DMS 273 treated with DMSO at 0.1 percent for 48 hours (cell line): ENCODE measurements at regions not wholly inside any gene's neighbourhood (a gene's known extent, or its start where the extent isn't known, plus 50 kb on each side); places are given as distances from the start of the nearest gene placed in this dataset.
"Not testable (repeated sequence)": the region's sequence is repeated elsewhere in the genome, so short reads cannot be mapped to it uniquely, and the experiment has no call there.

ENCODE experiments used
- DNase-seq: peaks from one replicate; lab custom pipeline; 2025; lab: John Stamatoyannopoulos, UW

DNA sequence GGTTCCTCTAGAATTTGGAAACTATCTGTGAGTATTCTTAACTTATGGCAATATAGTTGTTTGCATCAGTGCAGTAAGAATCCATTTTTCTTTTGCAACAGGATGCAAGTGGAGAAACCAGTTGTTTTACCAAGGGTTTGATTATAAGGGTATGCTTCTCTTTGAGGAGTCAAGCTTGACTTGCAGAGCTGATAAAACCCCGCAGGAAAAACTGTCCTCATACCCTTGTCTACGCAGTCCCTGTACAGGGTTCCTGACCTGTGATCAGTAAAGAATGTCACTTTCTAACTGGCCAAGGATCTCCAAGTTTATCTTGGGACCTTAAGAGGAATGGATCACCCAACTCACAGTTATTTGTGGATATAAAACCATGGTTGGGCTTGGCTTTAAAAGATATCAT lies 161.1 kb upstream of the OLIG3 start:
- DNase-seq = no peak

DNA sequence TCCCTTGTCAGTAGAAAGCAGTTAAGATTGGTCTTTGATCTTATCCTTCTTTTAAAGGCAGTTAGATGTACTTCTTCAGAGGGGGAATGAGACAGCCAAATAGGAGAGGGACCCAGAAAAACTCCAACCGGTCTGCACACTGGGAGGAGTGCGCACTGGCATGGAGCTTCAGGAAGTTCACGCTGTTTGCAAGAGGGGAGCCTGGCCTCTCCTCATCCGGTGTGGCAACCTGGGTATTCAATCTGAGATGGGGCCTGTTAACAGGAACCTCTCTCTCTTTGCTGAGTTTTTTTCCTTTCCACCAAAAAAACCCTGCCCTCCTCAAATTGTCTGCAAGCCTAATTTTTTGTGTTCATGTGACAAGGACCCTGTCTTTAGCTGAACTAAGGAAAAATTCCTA lies 162.5 kb upstream of the OLIG3 start:
- no peak for DNase-seq

DNA sequence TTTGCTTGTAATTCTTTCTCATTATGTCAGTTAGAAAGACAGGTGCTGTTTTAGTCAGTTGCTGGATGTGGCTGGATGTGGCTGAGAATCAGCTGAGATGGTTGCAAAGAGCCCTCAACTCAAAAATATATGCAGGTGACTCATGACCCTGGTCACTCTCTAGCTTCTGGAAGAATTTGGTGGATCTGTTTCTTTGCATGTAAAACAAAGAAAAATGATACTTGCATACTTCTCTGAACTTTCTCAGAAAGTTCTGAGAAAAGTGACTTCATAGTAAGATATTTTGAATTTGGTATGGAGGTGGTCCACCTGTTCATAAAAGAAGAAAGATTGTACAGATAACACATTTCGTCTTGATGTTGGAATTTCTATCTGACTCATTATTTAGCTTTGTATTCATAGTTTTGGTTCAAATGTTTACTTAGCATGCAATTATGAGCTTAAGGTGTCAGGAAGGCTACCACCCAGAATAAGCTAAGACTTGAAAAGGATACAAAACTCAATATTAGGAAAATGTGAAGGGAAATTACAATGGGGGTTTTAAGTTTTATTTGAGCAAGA lies 163.2 kb upstream of the OLIG3 start:
- no peak for DNase-seq

DNA sequence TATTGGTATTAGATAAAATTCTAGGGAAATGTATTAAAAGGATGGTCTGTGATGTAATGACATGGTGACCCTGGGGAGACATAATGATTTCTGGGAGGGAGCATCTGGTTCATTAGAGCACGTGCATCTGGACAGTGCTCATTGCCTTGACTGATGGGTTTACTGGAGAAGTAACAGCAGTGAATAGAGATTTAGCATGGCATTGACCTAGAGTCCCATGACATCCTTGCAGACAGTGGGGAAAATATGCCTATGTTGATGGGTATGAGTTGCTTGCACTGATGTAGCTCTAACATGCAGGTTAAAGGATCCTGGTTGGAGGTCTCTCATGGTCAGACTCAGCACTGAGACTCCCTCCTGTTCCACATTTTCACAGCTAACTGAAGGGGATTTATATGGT lies 164.1 kb upstream of the OLIG3 start:
- DNase-seq = no peak

DNA sequence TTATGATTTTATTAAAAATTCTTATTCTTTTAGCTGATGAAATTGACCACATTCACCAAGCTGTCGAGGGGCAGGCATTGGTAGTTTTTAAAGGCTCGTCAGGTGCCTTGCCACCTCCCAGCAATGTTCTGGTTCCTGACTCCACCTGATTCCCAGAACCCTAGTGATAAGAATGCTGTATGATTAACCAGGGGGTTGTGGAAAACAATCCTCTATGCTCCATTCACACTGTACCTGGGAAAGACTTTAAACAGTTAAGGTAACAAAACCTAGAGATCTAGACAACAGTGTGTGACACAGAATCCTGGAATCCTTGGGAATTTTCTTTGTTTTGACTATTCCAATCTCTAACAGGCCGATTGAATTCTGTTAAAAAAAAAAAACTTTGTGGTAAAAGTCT lies 165.7 kb upstream of the OLIG3 start:
- DNase-seq = no peak

DNA sequence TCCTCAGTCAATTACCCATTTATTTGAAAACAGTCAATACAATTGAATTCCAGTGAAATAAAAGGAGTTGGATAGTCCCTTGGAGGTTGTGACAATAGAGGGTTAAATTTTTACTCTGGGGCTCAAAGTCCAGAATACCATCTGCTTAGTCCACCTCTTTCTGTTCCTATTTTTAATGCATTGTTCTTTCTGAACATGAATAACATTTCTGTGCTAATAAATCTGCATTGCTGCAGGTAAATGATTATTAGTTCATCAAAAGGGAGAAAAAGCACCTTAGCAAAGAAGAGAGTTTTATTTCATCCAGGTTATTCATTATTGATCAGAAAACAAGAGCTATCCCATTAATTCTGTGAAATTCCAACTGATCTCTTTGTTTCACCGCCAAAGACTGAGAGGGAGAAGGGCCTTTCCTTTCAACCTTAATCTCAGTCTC lies 166.1 kb upstream of the OLIG3 start:
- no peak for DNase-seq

DNA sequence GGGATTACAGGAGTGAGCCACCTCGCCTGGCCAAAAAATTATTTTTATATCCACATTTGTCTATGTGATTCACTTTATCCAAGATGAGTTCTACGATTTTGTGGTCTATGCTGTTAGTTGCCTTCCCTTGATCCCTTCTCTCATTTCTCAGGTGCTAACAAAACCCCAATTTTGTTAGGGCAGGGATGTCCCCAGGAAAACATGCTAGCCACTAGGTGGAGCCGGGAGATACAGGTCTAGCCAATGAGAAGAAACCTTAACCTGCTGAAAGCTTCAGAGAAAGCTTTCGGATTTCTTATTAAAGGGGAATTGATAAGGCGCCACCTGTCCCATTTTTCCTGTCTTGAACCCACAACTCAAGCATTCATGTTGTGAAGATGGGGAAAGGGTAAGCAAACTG lies 167.4 kb upstream of the OLIG3 start:
- DNase-seq = no peak

DNA sequence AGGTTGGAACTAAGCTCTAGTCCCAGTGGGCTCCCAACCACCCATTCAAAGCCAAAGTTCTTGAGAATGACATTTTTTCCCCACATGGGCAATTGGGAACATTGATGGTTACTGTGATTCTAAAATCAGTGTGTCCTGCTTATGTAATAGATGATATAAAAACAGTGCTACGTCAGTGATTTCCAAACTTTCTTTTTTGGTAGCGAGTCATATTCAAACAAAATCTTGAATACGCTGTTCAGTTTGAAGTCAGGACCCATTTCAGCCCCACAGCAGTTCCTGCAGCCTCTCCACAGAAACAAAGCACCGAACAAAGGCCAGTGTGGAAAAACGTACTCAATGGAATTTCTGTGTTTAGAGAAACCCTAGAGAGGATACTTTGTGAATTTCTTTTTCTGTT lies 170.0 kb upstream of the OLIG3 start:
- no peak for DNase-seq

DNA sequence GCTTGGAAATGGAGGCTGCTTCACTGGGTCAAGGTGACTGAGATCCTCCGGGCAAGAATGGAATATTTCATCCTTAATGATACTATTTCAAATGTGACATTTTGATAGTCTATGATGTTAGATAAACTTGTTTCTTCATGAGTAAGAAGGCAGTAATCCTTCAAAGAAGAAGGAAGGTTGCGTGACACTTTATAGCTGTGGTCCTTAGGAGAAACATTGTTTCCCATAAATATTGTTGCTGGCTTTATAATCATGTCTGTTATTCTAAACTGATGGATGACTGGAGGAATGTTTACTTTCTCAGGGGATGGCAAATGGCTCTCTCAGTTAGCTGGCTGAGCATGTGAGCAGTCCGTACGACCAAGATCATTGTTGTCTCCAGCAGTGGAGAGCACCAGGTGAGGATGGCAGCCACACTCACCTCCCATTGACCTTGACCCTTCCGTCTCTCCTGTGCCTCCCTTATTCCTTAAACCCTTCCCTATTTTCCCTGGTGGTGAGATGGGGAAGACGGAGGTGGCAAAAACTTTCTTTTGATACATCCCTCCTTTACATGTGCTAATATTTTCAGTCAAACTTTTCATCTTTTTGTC lies 171.2 kb upstream of the OLIG3 start:
- no peak for DNase-seq

DNA sequence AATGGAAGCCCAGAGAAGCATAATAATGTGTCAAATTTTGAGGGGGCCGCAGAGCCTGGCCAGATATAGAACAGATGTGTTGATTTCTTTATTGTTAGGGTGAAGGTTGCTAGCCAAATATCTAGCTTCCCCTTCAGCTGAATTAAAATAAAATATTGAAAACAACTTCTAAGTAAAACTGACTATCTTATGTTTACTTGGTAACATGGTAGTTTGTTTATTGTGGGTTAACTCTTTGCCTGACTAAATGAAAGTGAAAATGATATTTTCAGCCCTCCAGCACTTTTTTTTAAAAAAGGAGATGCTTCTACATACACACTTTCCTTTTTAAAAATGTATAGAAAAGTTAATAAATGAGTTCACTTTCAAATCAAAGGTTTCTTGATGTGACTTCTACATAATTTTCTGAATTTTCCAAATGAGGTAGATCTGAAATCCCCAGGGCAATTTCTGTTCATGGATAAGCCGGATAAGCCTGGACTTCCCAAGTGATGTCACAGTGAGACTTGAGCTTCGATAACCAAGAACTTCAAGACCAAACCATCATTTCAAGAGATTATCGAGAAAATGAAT lies 172.1 kb upstream of the OLIG3 start:
- no peak for DNase-seq

DNA sequence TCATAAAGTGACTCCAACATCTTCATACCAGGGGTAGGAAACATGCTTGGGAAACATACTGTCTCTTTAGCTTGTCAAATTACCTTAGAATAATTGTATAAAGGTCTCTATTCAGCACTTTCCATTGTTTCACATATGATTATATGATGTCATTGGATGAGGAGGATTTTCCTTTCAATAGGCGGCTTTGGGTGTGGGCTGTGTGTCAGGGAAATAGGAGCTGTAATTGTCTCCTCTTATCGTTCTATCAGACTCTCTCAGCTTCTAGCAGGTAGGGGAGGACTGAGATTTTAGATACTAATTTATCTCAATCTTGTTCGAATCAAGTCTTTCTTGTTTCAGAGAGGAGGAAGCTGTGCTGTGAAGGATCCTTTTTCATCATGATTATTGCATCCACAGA lies 179.4 kb upstream of the OLIG3 start:
- no peak for DNase-seq

DNA sequence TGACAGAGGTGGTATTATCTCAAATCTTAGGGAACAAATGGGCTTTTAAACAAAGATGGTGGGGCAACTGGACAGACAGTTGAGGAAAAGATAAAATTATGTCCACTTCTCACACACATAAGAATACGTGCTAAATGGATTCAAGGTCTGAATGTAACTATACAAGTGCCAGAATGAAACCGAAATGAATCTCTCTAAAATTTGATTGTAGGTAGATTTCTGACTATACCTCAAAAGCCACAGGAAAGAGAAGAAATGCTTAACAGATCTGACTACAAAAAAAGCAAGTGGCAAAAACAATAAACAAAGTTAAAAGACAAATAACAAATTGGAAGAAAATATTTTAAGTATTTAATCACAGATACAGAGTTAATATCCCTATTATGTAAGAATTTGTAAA lies 182.7 kb upstream of the OLIG3 start:
- DNase-seq = no peak

DNA sequence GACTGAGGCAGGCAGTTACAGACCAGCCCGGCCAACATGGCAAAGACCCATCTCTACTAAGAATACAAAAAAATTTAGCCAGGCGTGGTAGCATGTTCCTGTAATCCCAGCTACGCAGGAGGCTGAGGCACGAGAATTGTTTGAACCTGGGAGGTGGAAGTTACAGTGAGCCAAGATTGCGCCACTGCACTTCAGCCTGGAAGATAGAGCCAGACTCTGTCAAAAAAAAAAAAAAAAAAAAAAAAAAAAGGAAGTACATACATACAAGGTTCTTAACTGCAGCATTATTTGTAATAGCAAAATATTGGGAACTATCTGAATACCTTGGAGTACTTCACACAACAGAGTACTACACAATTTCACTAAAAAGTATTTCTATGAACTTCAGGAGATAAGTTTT lies 183.5 kb upstream of the OLIG3 start:
- DNase-seq = no peak

DNA sequence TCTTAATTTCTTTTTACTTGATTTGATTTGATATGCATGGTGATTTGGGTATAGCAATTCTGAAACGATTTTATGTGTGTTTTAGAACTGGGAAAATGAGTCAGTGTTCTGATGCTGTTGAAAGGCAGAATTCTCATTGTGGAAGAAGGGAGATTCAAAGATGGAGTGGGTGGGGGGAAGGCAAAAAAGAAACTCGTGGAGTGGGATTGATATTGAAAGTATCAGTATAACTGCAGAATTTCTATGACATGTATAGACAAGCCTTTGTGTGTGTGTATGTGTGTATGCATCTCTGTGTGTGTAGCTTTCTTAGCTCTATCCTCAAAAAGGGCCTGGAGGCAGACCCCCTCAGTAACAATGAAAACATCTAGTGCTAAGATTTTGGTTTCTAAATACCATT lies 184.3 kb upstream of the OLIG3 start:
- no peak for DNase-seq

DNA sequence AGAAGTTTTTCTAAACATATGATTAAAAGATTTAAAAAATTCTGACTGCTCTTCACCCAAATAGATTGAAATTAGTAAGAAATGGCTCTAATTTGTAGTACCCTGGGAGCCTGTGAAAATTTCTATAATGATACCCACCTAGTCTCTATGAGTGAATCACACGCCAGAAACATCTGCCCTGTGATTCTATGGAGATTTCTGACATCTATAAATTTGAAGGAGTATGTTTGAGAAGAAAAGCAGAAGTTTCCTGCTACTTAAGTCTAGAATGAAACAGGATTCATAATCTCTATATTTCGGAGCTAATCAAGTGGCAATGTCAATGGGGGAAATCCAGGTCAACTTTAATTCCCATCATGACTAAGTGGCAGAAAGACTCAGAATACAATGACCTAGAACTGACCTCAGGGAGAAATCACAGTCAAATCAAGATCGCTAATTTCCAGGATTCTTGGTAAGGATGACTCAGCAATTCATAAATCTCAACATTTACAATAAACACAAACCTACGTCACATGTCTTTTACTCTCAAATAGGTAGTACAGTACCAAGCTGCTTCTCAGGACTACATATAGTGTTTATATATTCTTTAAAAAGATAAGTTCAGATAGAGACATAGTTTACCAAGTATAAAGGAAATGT lies 186.2 kb upstream of the TNFAIP3 start:
- DNase-seq = no peak

DNA sequence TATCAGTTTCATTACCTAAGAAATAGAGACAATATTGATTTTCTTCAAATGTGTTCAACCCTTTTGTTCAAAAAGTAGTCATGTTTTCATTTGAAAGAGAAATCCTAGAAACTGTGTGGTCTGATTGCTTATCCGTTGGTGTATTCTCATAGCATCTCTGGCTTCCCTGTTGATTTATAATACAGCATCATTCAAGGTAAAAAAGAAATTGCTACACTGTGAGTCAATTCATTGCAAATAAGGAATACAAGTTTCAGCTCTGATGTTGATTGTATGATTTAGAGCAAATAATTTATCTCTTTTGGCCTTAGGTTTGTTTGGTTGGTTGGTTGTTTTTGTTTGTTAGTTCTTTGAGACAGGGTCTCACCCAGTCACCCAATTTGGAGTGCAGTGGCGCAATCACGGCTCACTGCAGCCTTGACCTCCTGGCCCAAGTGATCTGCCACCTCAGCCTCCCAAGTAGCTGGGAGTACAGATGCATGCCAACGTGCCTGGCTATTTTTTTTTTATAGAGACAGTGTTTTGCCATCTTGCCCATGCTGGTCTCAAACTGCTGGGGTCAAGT lies 185.5 kb upstream of the TNFAIP3 start:
- no peak for DNase-seq

DNA sequence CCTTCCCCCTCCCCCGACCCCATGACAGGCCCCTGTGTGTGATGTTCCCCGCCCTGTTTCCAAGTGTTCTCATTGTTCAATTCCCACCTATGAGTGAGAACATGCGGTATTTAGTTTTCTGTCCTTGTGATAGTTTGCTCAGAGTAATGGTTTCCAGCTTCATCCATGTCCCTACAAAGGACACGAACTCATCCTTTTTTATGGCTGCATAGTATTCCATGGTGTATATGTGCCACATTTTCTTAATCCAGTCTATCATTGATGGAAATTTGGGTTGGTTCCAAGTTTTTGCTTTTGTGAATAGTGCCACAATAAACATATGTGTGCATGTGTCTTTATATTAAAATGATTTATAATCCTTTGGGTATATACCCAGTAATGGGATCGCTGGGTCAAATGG lies 184.4 kb upstream of the TNFAIP3 start:
- not testable (repeated sequence) for DNase-seq

DNA sequence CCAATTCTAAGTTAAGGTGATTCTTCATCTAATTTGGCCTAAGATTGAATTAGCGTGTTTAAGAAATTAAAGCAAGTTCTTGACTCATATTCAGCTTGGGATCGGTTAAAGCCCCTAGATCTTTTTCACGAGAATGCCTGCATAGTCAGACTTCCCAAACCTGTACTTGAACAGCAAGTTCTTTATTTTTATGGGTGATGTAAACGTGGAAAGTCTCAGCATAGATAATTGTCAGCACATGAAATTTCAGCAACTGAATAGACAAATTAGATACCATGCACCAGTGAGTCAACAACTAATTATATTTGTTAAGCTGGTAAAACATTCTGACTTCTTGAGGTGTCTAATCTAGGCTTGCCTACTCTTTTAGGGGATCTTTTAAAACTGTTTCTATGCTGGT lies 183.1 kb upstream of the TNFAIP3 start:
- no peak for DNase-seq

DNA sequence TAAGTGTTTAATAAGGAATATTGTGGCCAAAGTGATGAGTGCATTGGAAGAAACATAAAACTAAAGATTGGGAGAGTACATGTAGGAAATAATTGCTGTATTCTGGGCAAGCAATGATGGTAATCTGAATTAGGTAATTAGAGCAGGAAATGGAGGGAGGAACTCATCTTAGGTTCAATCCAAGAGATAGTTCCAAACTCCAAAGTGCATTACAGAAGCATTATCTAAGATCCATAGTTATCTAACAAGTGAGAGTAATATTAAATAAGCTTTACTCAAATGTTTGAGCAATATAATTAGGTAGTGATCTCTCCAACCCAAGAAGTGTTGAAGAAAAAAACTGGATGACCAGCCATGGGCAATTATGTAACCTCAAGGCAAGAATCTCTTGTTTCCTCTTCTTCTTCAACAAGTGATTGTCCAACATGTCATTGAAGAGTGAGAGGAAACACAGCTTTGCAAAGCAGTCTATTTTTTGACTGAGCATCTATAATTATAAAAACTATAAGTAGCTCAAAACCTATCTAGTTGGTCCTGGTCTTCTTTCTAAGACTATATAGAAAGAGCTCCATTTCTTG lies 181.2 kb upstream of the TNFAIP3 start:
- no peak for DNase-seq

DNA sequence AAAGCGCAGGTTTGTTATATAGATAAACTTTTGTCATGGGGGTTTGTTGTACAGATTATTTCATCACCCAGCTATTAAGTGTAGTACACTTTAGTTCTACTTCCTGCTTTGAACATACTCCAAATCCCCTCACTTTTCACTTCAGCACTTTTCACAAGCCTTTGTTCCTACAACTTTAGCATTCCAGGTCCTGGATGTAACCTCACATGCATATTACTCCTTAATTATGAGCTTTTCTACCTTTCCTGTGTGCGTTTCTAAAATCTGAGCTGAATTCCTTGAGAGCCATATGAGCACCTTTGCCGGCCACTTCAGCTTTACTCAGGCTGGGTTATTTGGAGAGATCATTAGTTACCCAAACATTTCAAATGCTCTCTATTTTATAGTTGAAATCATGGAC lies 179.2 kb upstream of the TNFAIP3 start:
- DNase-seq = no peak

DNA sequence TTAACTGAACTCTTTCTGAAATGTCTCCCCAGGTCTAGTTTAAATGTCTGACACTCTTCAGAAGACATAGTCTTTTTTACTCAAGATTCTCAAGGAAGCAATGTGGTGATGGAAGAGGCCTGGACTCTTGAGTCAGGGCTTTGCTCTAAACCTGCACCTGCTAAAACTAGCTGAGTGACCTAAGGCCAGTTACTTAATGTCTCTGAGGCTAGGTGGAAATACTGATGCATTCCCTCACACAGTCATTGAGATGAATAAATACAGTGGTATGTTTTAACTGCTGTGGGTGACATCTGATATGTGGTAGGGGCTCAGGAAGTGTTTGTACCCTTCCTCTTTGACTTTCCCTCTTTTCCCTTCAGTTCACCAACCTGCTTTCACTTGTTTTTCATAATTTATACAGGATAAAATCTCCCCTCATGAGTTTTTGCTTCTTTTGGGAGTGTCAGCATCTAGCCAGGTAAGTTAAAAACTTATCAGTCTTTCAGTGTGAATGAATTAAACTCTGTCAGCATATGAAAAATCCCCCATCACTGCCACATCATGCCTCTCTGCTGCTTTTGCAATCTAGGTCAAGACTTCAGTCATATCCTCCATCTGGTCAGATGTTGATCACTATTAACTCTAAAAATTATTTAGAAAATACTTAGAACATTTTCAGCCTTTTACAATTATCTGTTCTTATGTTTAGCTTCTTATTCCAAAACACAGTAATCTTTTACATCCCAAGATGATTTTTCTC lies 178.7 kb upstream of the TNFAIP3 start:
- DNase-seq = no peak

DNA sequence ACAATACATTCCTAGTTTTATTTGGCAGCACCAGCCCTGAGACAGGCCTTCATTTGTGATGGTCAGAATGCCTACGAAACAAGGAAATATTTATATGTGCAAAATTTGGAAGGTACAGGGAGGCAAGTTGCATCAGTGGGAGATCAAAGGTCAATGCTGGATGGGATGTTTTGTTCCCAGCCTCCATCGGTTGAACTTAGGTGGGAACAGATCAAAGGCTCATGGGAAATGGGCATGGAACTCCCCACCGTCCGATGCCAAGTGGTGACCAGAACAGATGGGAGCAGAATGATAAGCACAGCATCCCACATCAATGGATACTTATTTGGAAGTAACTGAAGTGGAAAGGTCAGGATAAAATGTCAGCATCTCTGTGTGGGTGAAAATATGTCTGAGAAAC lies 177.7 kb upstream of the TNFAIP3 start:
- DNase-seq = no peak
